ENCODE measurements at regions not wholly inside any gene's neighbourhood (a gene's known extent, or its start where the extent isn't known, plus 50 kb on each side); places are given as distances from the start of the nearest gene placed in this dataset.

DNA sequence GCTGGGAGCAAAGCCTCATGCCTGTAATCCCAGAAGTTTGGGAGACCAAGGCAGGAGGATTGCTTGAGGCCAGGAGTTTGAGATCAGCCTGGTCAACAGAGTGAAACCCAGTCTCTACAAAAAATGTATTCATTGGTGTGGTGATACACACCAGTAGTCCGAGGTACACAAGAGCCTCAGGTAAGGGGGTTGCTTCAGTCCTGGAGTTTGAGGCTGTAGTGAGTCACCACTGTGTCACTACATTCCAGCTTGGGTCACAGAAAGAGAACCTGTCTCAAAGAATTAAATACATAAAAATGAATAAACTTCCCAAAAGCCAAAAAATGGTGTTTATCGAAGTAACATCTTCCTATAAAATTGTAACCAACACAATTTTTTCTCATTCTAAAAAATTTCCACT, 568.1 kb upstream of the LINC00305 start:
- TF ChIP-seq, protein P1, sequence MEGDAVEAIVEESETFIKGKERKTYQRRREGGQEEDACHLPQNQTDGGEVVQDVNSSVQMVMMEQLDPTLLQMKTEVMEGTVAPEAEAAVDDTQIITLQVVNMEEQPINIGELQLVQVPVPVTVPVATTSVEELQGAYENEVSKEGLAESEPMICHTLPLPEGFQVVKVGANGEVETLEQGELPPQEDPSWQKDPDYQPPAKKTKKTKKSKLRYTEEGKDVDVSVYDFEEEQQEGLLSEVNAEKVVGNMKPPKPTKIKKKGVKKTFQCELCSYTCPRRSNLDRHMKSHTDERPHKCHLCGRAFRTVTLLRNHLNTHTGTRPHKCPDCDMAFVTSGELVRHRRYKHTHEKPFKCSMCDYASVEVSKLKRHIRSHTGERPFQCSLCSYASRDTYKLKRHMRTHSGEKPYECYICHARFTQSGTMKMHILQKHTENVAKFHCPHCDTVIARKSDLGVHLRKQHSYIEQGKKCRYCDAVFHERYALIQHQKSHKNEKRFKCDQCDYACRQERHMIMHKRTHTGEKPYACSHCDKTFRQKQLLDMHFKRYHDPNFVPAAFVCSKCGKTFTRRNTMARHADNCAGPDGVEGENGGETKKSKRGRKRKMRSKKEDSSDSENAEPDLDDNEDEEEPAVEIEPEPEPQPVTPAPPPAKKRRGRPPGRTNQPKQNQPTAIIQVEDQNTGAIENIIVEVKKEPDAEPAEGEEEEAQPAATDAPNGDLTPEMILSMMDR (IDR thresholded peaks at IDR 0.05), result no peak
- TF ChIP-seq EP300 (IDR thresholded peaks at IDR 0.05), result no peak

Measured in esophagus muscularis mucosa (tissue), 3 donors.